ENCODE measurements at regions not wholly inside any gene's neighbourhood (a gene's known extent, or its start where the extent isn't known, plus 50 kb on each side); places are given as distances from the start of the nearest gene placed in this dataset.

- Histone ChIP-seq H4K20me1 (ENCODE audit: insufficient read depth, low read length, poor library complexity, severe bottlenecking) (no peaks in the 10 kb centered on the region), H3K9me3 (ENCODE audit: insufficient read depth, low read depth, low read length) (no peaks in the 10 kb centered on the region), H3K27me3 (ENCODE audit: insufficient read depth, low read length, poor library complexity, severe bottlenecking) (no peaks in the 10 kb centered on the region), H3K9ac (ENCODE audit: low read depth, low read length, poor library complexity, severe bottlenecking) (no peak overlapping the region), H3K79me2 (ENCODE audit: insufficient read depth, low read length) (no peaks in the 10 kb centered on the region), H3K36me3 (ENCODE audit: insufficient read depth, low read length) (no peaks in the 10 kb centered on the region), H3K4me1 (ENCODE audit: insufficient read depth, low read length, poor library complexity, severe bottlenecking) (no peaks in the 10 kb centered on the region), H3K4me3 (ENCODE audit: low read length, poor library complexity, severe bottlenecking) (no peak overlapping the region), H2AFZ (ENCODE audit: low read length) (no peak overlapping the region), H3K4me2 (ENCODE audit: low read depth, low read length, poor library complexity, severe bottlenecking) (no peak overlapping the region), H3F3A (ENCODE audit: low read depth) (no peaks in the 10 kb centered on the region), H3K9me2 (replicated peaks; ENCODE audit: low read depth, low read length) (no peaks in the 10 kb centered on the region)
- TF ChIP-seq, protein P1, sequence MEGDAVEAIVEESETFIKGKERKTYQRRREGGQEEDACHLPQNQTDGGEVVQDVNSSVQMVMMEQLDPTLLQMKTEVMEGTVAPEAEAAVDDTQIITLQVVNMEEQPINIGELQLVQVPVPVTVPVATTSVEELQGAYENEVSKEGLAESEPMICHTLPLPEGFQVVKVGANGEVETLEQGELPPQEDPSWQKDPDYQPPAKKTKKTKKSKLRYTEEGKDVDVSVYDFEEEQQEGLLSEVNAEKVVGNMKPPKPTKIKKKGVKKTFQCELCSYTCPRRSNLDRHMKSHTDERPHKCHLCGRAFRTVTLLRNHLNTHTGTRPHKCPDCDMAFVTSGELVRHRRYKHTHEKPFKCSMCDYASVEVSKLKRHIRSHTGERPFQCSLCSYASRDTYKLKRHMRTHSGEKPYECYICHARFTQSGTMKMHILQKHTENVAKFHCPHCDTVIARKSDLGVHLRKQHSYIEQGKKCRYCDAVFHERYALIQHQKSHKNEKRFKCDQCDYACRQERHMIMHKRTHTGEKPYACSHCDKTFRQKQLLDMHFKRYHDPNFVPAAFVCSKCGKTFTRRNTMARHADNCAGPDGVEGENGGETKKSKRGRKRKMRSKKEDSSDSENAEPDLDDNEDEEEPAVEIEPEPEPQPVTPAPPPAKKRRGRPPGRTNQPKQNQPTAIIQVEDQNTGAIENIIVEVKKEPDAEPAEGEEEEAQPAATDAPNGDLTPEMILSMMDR (conservative IDR thresholded peaks at IDR 0.05; ENCODE audit: low read length): peak; percentile 53
- TF ChIP-seq EZH2phosphoT487 (IDR thresholded peaks at IDR 0.05; ENCODE audit: borderline replicate concordance): no peak
Measured at GRCh38 chr4:176964116-176964691, 171.5 kb upstream of the VEGFC start.

DNA sequence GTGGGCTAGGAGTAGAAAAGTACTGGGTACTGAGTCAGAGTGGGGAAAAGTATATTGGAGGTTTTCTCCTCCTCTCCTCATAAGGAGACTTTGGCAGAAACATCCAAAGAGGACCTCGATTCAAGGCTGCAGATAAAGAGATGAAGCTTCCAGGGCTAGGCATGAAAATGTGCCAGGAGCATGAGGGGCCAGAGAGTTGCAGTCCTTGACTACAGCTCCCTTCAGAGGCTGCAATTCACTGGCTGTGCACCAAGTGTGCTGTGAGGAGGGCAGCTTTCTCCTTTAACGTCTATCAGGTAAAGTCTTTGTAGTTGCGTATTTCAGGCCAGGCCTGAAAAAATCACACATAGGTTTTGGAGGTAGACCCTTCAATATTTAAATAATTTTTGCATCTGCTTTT, 174.9 kb upstream of the VEGFC start:
- H3K27me3 ChIP-seq (ENCODE audit: insufficient read depth, low read length, poor library complexity, severe bottlenecking): no peaks in the 10 kb centered on the region

GRCh38 chr4:176968094-176968493, 175.4 kb upstream of the VEGFC start:
- no peaks in the 10 kb centered on the region for H3K27me3 ChIP-seq (ENCODE audit: insufficient read depth, low read length, poor library complexity, severe bottlenecking)
- H3K9me3 ChIP-seq (ENCODE audit: insufficient read depth, low read depth, low read length): no peaks in the 10 kb centered on the region
- H2AFZ ChIP-seq (ENCODE audit: low read length): no peak overlapping the region
- H3K9ac ChIP-seq (ENCODE audit: low read depth, low read length, poor library complexity, severe bottlenecking): no peak overlapping the region
- no peaks in the 10 kb centered on the region for H4K20me1 ChIP-seq (ENCODE audit: insufficient read depth, low read length, poor library complexity, severe bottlenecking)
- H3K4me2 ChIP-seq (ENCODE audit: low read depth, low read length, poor library complexity, severe bottlenecking): no peak overlapping the region
- no peaks in the 10 kb centered on the region for H3K79me2 ChIP-seq (ENCODE audit: insufficient read depth, low read length)
- H3F3A ChIP-seq (ENCODE audit: low read depth): no peaks in the 10 kb centered on the region
- no peaks in the 10 kb centered on the region for H3K36me3 ChIP-seq (ENCODE audit: insufficient read depth, low read length)
- no peak overlapping the region for H3K4me3 ChIP-seq (ENCODE audit: low read length, poor library complexity, severe bottlenecking)
- TF ChIP-seq, protein P1 (conservative IDR thresholded peaks at IDR 0.05; ENCODE audit: low read length): no peak
- TF ChIP-seq EZH2phosphoT487 (IDR thresholded peaks at IDR 0.05; ENCODE audit: borderline replicate concordance): no peak
- H3K4me1 ChIP-seq (ENCODE audit: insufficient read depth, low read length, poor library complexity, severe bottlenecking): no peaks in the 10 kb centered on the region
- H3K9me2 ChIP-seq (replicated peaks; ENCODE audit: low read depth, low read length): no peaks in the 10 kb centered on the region

More for the DNA sequence above, 174.9 kb upstream of the VEGFC start:
- no peaks in the 10 kb centered on the region for H3K4me1 ChIP-seq (ENCODE audit: insufficient read depth, low read length, poor library complexity, severe bottlenecking)
- no peaks in the 10 kb centered on the region for H4K20me1 ChIP-seq (ENCODE audit: insufficient read depth, low read length, poor library complexity, severe bottlenecking)
- no peak overlapping the region for H3K4me3 ChIP-seq (ENCODE audit: low read length, poor library complexity, severe bottlenecking)
- no peaks in the 10 kb centered on the region for H3F3A ChIP-seq (ENCODE audit: low read depth)
- TF ChIP-seq, protein P1 (conservative IDR thresholded peaks at IDR 0.05; ENCODE audit: low read length): no peak
- no peak for TF ChIP-seq EZH2phosphoT487 (IDR thresholded peaks at IDR 0.05; ENCODE audit: borderline replicate concordance)
- no peaks in the 10 kb centered on the region for H3K9me2 ChIP-seq (replicated peaks; ENCODE audit: low read depth, low read length)
- H2AFZ ChIP-seq (ENCODE audit: low read length): no peak overlapping the region
- no peaks in the 10 kb centered on the region for H3K36me3 ChIP-seq (ENCODE audit: insufficient read depth, low read length)
- no peaks in the 10 kb centered on the region for H3K9me3 ChIP-seq (ENCODE audit: insufficient read depth, low read depth, low read length)
- no peaks in the 10 kb centered on the region for H3K79me2 ChIP-seq (ENCODE audit: insufficient read depth, low read length)
- no peak overlapping the region for H3K4me2 ChIP-seq (ENCODE audit: low read depth, low read length, poor library complexity, severe bottlenecking)
- H3K9ac ChIP-seq (ENCODE audit: low read depth, low read length, poor library complexity, severe bottlenecking): no peak overlapping the region

All from Loucy (cell line).